Activated CD4-positive, CD25-positive, alpha-beta regulatory T cell (primary cell): ENCODE measurements at regions not wholly inside any gene's neighbourhood (a gene's known extent, or its start where the extent isn't known, plus 50 kb on each side); places are given as distances from the start of the nearest gene placed in this dataset.
A peak's percentile ranks its signal among the peaks of the same experiment; 100 is the strongest.
"Not testable (repeated sequence)": the region's sequence is repeated elsewhere in the genome, so short reads cannot be mapped to it uniquely, and the experiment has no call there.

Source experiments
- DNase-seq, 4 experiments: peaks; one replicate each; lab custom pipeline; 2025; lab: John Stamatoyannopoulos, UW

DNA sequence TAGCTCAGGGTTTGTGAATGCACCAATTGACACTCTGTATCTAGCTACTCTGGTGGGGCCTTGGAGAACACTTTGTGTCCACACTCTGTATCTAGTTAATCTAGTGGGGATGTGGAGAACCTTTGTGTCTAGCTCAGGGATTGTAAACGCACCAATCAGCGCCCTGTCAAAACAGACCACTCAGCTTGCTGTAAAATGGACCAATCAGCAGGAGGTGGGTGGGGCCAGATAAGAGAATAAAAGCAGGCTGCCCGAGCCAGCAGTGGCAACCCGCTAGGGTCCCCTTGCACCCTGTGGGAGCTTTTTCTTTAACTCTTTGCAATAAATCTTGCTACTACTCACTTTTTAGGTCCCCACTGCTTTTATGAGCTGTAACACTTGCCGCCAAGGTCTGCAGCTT is 115.6 kb upstream of the MBNL1 start:
- DNase-seq: not testable (repeated sequence)

DNA sequence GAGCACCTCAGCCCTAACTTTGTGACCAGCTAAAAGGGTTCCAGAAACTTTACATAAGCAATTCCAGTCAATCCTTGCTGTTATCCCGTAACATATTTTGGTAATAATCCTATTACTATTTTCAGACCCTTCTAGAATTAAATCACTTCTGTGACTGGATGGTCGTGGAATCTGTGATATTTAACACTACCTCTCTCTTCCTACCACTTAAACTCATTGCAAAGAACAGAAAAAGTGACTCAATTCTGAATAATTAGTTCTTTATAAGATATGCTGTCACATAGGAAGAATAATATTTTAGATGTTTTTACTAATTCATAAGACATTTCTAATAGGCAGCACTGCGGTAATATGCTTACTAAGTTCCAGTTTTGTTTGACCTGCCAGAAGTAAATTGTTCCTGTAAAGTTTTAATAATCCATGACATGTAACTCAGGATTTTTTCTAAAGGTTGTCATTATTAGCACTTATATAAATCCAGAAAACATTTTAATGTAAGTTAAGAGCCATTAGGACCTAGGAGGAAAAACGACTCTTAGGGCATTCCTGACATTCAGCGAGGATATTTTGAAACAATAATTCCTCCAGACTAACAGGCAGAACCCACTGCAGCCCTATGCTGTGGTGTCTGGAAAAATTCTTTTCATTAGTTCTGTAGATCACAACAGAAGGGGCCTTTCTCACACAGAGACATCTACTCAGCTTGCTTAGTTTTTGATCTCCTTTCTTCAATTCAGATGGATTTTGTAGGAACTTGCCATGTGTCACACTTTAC is 113.3 kb upstream of the MBNL1 start:
- no peak for DNase-seq

DNA sequence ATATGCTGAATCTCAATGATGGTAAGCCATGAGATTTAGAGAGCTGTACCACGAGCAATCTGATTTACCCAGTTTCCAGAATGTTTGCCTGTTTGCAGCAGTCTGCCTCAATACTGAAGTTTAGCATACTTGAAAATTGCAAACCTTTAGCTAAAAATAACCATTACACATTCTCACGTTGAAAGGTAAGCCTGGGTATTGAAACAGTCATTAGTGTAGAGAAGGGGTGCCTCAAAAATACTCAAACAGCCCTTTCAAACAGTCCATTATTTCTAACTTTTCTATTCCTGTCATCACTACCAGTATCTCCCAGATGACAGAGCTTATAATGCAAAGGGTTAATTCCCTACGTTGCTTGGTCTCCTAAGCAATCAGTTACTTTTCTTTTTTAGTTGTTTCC is 111.8 kb upstream of the MBNL1 start:
- no peak for DNase-seq

DNA sequence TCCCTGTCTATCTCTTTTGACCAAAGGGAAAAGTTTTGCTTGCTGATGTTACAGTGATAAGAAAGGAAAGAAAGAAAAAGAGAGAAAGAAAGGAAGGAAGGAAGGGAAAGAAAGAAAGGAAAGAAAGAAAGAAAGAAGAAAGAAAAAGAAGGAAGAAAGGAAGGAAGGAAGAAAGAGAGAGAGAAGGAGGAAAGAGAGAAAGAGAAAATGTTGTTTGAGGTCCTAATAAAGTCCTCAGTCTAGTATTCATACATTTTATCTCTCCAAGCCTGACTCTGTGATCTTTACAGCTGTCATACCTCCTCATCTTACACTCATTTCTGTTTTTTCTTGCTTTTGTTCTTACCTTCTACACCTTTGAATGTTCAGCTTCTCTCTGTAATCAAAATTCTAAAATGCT is 111.4 kb upstream of the MBNL1 start:
- no peak for DNase-seq

DNA sequence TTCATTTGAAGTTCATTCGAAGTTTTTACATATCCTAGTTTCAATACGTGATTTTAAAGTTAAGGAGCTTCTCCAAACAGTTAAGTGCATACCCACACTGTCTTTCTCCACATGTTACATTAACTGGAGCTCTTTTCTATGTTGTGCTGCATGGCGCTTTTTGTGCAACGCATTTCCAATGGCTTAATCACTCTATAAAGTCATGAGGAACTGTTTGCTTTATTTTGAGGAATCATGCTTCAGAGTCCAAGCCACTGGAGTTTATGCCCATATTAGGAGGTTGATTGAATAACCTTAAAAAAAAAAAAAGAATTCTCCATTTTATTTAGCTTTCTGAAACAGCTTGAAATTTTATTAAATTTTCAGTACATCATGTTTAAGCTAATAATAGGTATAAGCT is 109.4 kb upstream of the MBNL1 start:
- no peak for DNase-seq

DNA sequence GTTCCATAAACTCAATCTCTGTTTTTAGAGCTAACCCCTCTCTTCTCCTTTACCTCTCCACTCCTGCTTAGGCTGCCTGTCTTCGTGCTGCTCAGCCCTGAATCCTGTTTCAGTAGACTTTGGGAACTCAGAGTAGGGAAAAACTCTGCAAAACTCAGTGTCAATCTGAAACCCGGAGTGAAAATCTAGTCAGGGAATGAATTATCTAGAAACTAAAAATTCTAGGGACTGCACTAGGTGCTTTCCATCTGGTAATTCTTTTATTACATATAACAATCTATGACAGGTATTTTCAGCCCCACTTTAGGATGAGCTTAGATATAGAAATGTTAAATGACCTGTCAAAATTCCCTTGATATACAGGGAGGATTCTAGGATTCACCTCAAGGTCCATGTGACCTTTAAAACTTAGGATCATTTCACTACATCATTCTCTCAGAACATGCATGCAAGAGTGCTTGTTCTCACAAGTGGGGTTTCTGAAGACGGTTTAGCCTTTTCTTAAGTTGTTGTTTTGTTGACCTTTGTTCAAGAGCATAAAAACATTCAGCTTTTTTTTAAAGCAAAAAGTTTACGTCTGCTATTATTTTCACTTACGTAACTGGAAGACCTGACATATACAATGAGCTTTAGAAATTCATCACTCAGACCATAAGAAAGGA is 108.2 kb upstream of the MBNL1 start:
- DNase-seq: no peak

DNA sequence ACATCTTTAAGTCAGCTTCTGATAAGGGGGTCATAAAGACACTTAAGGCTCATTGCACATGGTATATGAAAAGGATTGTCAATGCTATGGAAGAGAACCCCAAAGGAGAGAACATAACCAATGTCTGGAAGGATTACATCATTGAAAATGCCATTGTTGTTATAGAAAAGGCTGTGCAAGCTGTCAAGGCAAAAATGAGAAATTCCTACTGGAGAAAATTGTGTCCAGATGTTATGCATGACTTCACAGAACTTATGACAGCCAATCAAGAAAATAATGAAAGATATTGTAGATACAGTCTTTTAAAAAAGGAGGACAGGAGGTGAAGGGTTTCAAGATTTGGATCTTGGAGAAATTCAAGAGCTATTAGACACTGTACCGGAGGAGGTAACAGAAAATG is 96.3 kb upstream of the MBNL1 start:
- no peak for DNase-seq

DNA sequence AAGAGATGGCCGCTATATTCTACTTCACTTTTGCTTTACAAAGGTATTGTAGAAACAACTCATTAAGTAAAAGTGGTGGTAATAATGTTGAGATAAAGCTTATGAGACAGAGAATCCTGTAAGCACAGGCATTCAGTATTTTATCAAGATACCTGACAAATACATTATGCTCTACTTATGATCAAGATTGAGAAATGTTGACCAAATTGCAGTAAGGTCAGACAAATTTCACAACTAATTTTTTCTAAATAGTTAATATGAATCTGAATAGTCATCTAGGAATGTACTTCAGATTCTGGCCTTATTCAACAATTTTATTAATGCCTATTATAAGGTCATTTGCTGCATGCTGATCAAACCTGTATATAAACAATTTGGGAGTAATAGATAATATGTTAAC is 95.1 kb upstream of the MBNL1 start:
- DNase-seq: no peak

DNA sequence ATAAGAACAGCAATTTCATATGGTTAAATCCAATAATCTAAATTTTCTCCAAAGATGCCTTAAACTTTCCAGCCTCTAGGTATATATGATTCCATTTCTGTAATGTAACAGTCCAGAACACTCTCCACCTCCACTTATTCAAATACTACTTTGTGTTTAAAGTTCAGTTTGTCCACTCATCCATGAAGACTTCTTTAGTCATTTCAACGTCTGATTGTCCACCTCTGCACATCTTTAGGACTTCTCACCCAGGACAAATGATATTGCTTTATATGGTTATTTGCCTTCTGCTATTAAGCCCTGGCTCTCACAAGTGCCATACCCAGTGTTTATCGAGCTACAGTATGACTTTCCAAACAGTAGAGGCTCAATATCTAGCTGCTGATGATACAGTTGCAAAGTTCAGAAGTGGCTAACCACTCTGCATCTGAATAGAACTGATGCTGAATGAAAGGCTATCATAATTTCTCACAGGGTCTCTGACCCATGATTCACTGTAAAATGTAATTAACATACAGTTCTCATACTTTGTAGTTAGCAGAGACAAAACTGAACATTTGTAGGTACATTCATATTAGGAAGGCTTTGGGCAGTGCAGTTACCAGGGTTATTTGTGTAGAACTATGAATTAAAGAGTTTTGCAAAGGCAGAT is 93.7 kb upstream of the MBNL1 start:
- no peak for DNase-seq

DNA sequence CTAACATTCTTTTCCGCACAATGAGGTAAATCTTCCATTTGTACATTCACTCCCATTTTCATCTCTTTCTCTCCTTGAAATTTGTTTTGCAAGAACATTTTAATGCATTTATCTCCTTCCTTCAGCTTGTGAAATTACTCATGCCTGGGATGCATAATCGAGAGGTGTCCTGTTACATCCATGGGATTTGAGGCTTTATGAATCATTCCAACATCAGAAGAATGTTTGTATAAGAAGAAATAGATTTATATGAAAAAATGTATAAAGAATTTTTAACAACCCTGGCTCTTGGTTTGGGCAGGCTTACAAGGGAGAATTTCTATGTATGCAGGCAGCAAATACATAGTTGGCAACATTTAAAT is 93.2 kb upstream of the MBNL1 start:
- DNase-seq: no peak

DNA sequence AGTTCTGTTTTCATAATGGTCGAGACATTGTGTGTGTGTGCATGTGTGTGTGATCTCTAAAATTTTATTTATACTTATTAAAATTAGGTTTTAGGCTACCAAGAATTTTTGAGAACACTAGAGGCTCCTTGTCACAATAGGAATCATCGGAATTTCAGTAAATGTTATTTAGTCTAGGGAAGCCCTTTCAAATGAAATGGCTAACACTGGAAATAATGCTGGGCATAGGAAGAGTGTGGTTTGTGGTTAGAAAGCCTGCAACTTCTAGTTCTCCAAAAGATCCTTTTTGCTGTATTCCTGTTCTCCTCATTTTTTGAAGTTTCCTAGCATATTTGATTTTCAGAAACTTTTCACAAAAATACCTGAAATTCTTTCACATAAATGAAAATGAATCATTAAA is 92.5 kb upstream of the MBNL1 start:
- DNase-seq: no peak

DNA sequence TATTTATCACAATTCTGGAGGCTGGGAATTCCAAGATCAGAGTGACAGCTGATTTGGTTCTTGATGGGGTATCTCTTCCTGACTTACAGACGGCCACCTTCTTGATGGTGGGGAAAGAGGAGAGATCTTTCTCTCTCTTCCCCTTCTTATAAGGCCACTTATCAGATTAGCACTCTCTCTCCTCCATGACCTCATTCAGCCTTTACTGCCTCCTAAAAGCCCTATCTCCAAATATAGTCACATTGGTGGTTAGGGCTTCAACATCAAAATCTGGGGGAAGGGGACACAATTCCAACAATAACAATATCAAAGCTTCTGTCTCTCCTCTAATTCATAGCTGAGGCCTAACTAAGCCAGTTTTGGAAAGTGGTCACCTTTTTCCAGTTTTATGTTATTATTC is 91.7 kb upstream of the MBNL1 start:
- DNase-seq: no peak

DNA sequence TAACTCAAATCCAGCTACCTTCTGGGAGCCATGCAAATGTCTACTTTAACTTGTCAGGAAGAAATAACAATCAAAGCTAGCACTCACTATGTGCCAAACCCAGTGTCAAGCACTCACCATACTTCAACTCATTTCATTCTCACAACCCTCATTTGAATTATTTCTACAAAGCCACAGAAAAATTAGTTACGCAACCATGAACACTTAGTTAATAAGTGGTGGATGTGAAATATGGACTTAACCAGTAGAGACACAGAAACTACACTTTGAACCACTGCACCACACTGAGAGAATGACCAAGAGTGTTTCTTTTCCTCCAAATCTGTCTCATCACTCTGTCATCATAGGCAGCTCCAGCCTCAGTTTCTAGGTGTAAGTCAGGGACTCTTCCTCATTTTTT is 91.0 kb upstream of the MBNL1 start:
- DNase-seq: no peak

DNA sequence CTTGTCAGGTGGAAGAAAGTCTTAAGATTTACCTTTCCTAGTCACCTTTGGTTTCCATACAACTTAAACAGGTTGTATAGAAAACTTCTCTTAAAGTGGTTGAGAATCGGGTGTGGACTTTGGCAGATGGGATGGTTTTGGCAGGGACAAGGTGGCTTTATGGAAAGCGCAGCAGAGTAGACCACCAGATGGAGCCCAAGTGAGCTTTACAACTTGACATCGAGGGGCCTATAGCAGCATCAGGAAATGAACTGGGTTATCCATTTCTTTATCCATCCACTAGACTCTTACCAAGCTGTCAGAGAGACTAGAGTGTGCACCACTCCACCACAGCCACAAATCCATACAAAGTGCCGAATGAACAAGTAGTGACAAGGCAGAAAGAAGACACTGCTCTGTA is 85.3 kb upstream of the MBNL1 start:
- DNase-seq: peak in 3 of 4 experiments; percentile 6 to 26 (median 9)

DNA sequence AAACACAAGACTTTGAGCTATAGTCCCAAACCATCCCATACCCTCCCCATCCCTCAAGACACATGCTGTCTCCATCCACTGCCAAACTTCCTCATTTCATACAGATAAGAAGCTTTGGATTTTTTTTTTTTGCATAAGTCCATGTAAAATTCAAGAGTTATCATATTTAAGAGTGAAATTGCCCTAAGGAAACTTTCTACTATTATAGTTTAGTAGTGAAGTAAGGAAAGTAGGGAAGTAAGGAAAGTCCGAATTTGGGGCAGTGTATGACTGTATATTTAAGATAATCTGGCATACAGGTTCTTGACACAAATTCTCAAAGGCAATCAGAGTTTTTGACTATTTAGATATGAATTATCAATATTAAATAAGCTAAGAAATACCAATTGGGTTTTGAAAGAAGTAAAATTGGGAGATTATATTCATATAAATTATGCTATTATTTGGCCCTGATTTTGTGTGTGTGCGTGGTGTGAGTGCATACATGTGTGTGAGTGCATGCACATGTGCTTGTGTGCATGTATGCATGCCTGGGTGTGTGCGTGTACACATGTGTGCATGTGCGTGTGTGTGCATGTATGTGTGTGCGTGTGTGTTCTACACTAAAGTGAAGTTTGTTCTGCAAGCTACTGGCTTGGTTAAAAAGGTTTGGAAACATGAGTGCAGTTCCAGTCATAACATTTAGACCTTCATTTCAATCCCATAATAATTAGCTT is 83.6 kb upstream of the MBNL1 start:
- DNase-seq: no peak

DNA sequence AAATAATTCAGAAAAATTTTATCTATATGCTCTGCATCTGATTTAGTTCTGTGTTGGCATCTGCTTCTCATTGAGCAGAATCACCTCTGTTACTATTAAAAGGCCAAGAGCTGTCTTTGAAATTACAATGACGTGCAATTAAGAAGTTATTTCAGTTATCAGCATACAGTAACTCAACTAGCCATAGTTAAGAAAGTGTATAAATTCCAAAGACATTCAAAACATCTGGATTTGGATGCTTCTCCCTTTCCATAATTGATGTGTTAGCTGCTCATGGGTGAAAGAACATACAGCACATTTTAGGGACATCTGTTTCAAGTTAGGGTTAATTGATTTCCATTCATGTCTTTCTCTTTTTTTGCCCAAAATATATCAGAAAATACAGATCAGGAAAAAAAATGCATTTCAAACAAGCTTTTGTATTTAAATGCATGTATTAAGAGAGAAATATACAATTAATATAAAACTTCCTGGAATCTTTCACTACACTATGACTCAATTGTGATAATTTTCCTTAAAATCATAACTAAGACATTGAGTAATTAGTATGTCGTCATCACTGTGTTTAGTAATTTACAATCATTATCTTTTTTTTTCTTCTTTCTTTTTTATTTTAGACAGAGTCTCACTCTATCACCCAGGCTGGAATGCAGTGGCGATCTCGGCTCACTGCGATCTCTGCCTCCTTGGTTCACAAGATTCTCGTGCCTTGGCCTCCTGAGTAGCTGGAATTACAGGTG is 82.7 kb upstream of the MBNL1 start:
- no peak for DNase-seq

DNA sequence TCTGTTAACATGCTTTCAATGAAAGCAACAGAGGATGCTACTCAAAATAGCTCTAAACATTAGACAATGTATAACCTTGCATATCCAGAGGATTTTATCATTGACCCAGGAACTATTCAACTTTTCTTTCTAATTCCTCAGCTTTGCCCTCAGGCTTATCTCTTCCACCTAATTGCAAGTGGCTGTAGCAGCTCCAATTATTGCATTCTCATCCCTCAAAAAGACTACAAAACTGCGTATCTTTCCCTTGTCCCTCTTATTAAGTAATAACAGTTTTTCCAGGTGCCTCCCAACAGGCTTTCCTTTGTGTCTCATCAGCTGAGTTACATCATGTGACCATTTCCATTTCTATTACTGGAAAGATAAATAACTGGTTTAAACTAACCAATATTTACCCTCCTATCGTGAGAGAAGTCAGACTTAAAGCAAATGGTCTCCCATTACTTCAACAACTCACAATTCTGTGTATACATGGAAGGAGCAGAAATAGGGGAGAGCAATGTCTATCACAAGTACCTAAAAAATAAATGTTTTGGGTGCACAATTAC is 78.0 kb upstream of the MBNL1 start:
- no peak for DNase-seq

DNA sequence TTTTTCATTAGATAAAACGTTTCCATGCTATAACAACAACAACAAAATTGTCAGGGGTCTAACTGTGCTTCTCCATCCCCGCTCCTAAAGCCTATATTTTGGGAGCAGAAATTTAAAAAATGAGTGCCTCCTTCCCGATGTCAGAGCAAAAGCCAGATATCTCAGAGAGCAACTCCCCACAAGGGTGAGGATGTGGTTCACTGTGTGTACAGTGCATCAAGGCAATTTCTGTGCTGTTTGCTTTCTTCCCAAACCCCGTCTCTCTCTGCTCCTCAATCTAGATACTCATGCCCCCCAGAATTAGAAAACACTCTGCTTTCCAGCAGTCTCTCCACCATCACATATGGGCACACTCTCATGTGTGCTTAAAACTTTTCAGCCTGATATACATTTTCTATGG is 76.7 kb upstream of the MBNL1 start:
- no peak for DNase-seq

DNA sequence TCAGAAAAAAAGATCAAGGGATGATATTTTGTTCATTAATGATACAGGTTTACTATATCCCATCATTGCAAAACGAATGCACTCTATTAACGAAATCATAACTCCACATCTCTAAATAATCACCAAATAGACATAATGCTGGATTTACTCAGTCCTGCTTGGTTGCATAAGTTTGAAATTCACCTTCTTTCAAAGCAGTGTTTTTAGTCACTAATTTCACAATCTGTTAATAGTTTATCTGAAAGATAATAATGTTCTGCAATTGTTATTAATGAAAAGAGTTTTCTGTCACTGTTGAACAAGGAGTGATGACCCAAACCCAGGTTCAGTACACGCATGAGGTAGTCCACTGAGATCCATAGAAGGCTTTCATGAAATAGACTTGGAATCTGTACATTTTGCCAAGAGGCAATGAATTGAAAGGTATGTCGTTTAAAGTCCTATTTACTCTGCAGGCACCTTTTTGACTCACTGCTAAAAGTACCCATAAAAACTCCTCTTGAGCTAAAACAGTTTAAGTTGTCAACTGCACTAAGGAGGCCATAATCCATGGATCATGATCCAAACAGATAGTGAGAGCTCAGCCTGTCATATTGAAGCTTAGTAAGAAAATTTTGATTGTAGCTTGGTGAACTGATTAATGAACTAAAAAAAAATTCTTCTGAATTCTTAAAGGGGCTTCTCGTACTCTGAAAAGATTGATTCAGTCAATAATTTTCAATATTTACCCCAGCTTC is 75.6 kb upstream of the MBNL1 start:
- DNase-seq: no peak

DNA sequence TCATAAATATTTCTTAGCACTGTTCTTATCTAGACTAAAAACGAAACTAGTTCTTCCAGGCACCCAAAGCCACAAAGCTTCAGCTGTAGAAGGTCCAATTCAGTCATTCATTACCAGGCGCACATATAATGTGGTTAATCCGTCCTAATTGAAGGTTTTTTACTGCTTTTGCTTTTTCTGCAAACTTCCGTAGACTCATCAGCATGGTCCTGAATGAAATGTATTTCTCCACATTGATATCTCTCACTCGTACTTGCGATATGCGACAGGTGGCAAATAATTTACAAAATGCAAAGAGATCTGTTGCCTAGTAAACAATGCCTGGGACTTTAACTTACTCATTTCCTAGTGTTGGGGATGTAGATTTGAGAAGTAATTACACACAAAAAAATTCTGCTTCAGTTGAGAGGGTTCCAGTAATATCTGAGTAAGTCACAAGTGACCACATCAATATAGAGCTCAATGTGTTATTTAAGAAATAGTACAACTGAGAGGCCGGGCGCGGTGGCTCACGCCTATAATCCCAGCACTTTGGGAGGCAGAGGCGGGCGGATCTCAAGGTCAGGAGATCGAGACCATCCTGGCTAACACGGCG is 75.0 kb upstream of the MBNL1 start:
- no peak for DNase-seq

DNA sequence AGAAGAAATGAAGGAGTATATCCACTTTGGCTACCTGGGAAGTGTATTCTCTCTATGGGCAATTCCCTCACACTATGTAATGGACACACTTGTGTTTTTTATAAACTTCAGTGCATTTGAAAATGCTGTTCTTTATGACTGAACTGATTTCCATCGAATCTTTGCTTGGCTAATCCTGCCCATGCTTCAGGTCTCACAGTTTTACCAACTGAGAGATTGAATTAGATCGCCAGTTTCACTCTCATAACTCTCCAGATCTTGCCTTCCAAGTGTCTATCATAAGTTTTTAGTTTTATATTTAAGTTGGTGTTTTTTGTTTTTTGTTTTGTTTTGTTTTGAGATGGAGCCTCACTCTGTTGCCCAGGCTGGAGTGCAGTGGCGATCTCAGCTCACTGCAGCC is 73.5 kb upstream of the MBNL1 start:
- no peak for DNase-seq
